ENCODE measurements at regions not wholly inside any gene's neighbourhood (a gene's known extent, or its start where the extent isn't known, plus 50 kb on each side); places are given as distances from the start of the nearest gene placed in this dataset.

DNA sequence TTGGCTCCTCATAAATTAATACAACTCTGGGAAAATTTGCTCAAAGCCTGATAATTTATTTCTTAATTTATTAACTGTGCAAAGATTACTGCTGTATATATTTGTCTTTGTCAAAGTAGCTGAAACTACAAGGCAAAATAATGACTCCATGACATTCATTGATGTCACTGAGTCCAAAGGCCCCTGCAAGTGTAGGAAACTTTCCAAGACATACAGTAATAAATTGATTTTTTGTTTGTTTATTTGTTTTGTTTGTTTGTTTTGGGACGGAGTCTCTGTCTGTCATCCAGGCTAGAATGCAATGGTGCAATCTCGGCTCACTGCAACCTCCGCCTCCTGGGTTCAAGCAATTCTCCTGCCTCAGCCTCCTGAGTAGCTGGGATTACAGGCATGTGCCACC is 96.8 kb upstream of the LPP start:
- CTCF ChIA-PET: no interaction called here
- WGBS (ENCODE audit: low lambda C conversion rate): 81% methylated on average over 3 of the region's 3 CpGs

DNA sequence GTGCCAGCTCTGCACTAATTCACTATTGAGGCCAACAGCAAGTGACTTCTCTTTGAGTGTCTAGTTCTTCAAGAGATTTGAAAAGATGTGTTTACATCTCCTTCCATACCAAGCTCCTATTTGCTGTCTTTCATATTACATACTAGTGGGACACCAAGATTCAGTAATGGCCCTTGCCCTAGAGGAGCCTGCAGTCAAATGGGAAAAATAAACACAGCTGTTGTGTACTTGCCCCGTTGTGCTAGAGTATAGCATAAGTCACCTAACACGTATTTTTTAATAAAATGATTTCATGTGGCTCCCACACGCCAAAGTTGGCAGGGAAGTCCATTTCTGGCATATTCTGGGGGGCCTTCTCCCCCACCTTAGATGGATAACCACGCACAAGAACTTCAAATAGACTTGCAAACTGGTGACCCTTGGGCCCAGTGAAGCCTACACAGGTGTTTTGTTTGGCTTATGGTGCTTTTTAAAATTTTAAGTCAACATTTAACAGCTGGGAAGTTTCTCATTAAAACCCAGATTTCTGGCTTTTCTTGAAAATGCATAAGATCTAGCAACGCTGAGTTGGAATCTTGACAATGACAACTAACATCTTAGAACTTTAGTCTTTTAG is 95.3 kb upstream of the LPP start:
- no peaks in the 10 kb centered on the region for H3K36me3 ChIP-seq (replicated peaks in 1 of 2; ENCODE audit: control insufficient read depth in 1 of 2, insufficient read depth in 2 of 2, low read length in 1 of 2)
- H3K4me2 ChIP-seq: no peak overlapping the region
- TF ChIP-seq GATA2 (CRISPR knock-in tag; IDR thresholded peaks at IDR 0.05) (no peak), SIN3A (IDR thresholded peaks at IDR 0.05; ENCODE audit: borderline replicate concordance, low read depth, low read length) (no peak), JUND (IDR thresholded peaks at IDR 0.05) (no peak), CTCF (IDR thresholded peaks at IDR 0.05) (no peak), NRF1 (IDR thresholded peaks at IDR 0.05; ENCODE audit: low read depth, low read length) (no peak), ELF1 (IDR thresholded peaks at IDR 0.05) (no peak), FOXJ3 (CRISPR knock-in tag; IDR thresholded peaks at IDR 0.05) (no peak), FOSL2 (IDR thresholded peaks at IDR 0.05; ENCODE audit: borderline replicate concordance, low read depth) (no peak), EP300 (IDR thresholded peaks at IDR 0.05; ENCODE audit: borderline replicate concordance in 1 of 2, low read depth in 1 of 2, low read length in 1 of 2) (no peak), NFIC (IDR thresholded peaks at IDR 0.05; ENCODE audit: borderline replicate concordance) (no peak), GABPA (IDR thresholded peaks at IDR 0.05; ENCODE audit: low read depth) (no peak), RCOR1 (IDR thresholded peaks at IDR 0.05; ENCODE audit: low read length) (no peak)
- TF ChIP-seq, protein P1, sequence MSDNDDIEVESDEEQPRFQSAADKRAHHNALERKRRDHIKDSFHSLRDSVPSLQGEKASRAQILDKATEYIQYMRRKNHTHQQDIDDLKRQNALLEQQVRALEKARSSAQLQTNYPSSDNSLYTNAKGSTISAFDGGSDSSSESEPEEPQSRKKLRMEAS (IDR thresholded peaks at IDR 0.05; ENCODE audit: low read depth): no peak
- TF ChIP-seq, protein P2, sequence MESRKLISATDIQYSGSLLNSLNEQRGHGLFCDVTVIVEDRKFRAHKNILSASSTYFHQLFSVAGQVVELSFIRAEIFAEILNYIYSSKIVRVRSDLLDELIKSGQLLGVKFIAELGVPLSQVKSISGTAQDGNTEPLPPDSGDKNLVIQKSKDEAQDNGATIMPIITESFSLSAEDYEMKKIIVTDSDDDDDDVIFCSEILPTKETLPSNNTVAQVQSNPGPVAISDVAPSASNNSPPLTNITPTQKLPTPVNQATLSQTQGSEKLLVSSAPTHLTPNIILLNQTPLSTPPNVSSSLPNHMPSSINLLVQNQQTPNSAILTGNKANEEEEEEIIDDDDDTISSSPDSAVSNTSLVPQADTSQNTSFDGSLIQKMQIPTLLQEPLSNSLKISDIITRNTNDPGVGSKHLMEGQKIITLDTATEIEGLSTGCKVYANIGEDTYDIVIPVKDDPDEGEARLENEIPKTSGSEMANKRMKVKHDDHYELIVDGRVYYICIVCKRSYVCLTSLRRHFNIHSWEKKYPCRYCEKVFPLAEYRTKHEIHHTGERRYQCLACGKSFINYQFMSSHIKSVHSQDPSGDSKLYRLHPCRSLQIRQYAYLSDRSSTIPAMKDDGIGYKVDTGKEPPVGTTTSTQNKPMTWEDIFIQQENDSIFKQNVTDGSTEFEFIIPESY (IDR thresholded peaks at IDR 0.05; ENCODE audit: borderline replicate concordance, low read depth): no peak
- no peaks in the 10 kb centered on the region for H3K27me3 ChIP-seq (ENCODE audit: insufficient read depth)
- DNase-seq: no peak
- H3F3A ChIP-seq (replicated peaks; ENCODE audit: insufficient read depth): no peaks in the 10 kb centered on the region
- H3K79me2 ChIP-seq (ENCODE audit: insufficient read depth): no peaks in the 10 kb centered on the region
- no peaks in the 10 kb centered on the region for H3K9me2 ChIP-seq
- 64% methylated on average over 5 of the region's 5 CpGs for WGBS (ENCODE audit: low lambda C conversion rate)
- ChIA-PET CTCF (no interaction called here), POLR2A (no interaction called here)
- H4K20me1 ChIP-seq (ENCODE audit: insufficient read depth): no peaks in the 10 kb centered on the region
- no peak overlapping the region for H3K9ac ChIP-seq
- no peak overlapping the region for H3K27ac ChIP-seq (ENCODE audit: low read depth in 2 of 2, low read length in 1 of 2)
- H2AFZ ChIP-seq (ENCODE audit: low read depth): no peak overlapping the region
- H3K4me3 ChIP-seq (ENCODE audit: low read depth in 2 of 2, low read length in 1 of 2): no peak overlapping the region
- H3K9me3 ChIP-seq: no peaks in the 10 kb centered on the region
- H3K4me1 ChIP-seq (ENCODE audit: control insufficient read depth in 1 of 2, insufficient read depth in 2 of 2, low read depth in 1 of 2, low read length in 1 of 2): peaks cover 0 to 24% of the 10 kb centered on the region in 2 experiments; a peak in 3 of 4 replicates

More for the DNA sequence above, 96.8 kb upstream of the LPP start:
- POLR2A ChIA-PET: no interaction called here
- TF ChIP-seq, protein P2 (IDR thresholded peaks at IDR 0.05; ENCODE audit: borderline replicate concordance, low read depth): no peak
- TF ChIP-seq TEAD4 (IDR thresholded peaks at IDR 0.05; ENCODE audit: borderline replicate concordance, insufficient read depth): no peak
- no peak for TF ChIP-seq MXI1 (IDR thresholded peaks at IDR 0.05; ENCODE audit: low read depth, low read length)
- no peak for TF ChIP-seq TCF12 (IDR thresholded peaks at IDR 0.05)
- no peak for TF ChIP-seq EP300 (IDR thresholded peaks at IDR 0.05; ENCODE audit: borderline replicate concordance in 1 of 2, low read depth in 1 of 2, low read length in 1 of 2)
- no peak for TF ChIP-seq GATA2 (CRISPR knock-in tag; IDR thresholded peaks at IDR 0.05)
- no peak for TF ChIP-seq NFIC (IDR thresholded peaks at IDR 0.05; ENCODE audit: borderline replicate concordance)
- no peak for TF ChIP-seq ELF1 (IDR thresholded peaks at IDR 0.05)
- no peak for TF ChIP-seq RCOR1 (IDR thresholded peaks at IDR 0.05; ENCODE audit: low read length)
- TF ChIP-seq, protein P3, sequence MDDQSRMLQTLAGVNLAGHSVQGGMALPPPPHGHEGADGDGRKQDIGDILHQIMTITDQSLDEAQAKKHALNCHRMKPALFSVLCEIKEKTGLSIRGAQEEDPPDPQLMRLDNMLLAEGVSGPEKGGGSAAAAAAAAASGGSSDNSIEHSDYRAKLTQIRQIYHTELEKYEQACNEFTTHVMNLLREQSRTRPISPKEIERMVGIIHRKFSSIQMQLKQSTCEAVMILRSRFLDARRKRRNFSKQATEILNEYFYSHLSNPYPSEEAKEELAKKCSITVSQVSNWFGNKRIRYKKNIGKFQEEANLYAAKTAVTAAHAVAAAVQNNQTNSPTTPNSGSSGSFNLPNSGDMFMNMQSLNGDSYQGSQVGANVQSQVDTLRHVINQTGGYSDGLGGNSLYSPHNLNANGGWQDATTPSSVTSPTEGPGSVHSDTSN (IDR thresholded peaks at IDR 0.05): no peak
- Histone ChIP-seq H3K36me3 (replicated peaks in 1 of 2; ENCODE audit: control insufficient read depth in 1 of 2, insufficient read depth in 2 of 2, low read length in 1 of 2) (no peaks in the 10 kb centered on the region), H3K9ac (no peak overlapping the region), H2AFZ (ENCODE audit: low read depth) (no peak overlapping the region), H3K27ac (ENCODE audit: low read depth in 2 of 2, low read length in 1 of 2) (no peak overlapping the region), H3F3A (replicated peaks; ENCODE audit: insufficient read depth) (no peaks in the 10 kb centered on the region), H3K9me3 (no peaks in the 10 kb centered on the region), H3K4me2 (no peak overlapping the region), H3K27me3 (ENCODE audit: insufficient read depth) (no peaks in the 10 kb centered on the region), H4K20me1 (ENCODE audit: insufficient read depth) (no peaks in the 10 kb centered on the region), H3K4me3 (ENCODE audit: low read depth in 2 of 2, low read length in 1 of 2) (no peak overlapping the region), H3K9me2 (no peaks in the 10 kb centered on the region), H3K79me2 (ENCODE audit: insufficient read depth) (no peaks in the 10 kb centered on the region), H3K4me1 (ENCODE audit: control insufficient read depth in 1 of 2, insufficient read depth in 2 of 2, low read depth in 1 of 2, low read length in 1 of 2) (peaks cover 0 to 27% of the 10 kb centered on the region in 2 experiments; a peak in 2 of 4 replicates)
- DNase-seq: no peak

All from SK-N-SH (cell line).